Loucy (cell line): ENCODE measurements at regions not wholly inside any gene's neighbourhood (a gene's known extent, or its start where the extent isn't known, plus 50 kb on each side); places are given as distances from the start of the nearest gene placed in this dataset.

Experiments used
- H2AFZ ChIP-seq: fragments of 200-600 bp; sonication (generic); 2 replicates; pipeline ENCODE4 v1.6.0; 2016; ENCODE audit warnings: antibody characterized with exemption, mild to moderate bottlenecking, low read length, moderate library complexity
- H3F3A ChIP-seq: fragments of 200-600 bp; 2 replicates; pipeline ENCODE4 v1.6.0; 2016; ENCODE audit warnings: antibody characterized with exemption, low read depth, mild to moderate bottlenecking
- H3K27me3 ChIP-seq: fragments of 200-600 bp; sonication (generic); 2 replicates; pipeline ENCODE4 v1.6.1; 2014; ENCODE audit warnings: low read length, mild to moderate bottlenecking; ENCODE audit not compliant: insufficient read depth, poor library complexity, severe bottlenecking
- H3K36me3 ChIP-seq: fragments of 200-600 bp; sonication (generic); 2 replicates; pipeline ENCODE4 v1.6.1; 2016; ENCODE audit warnings: low read length; ENCODE audit not compliant: insufficient read depth
- H3K4me1 ChIP-seq: fragments of 200-600 bp; sonication (generic); 2 replicates; pipeline ENCODE4 v1.5.1; 2014; ENCODE audit warnings: low read length, mild to moderate bottlenecking; ENCODE audit not compliant: insufficient read depth, poor library complexity, severe bottlenecking
- H3K4me2 ChIP-seq: fragments of 200-600 bp; sonication (generic); 2 replicates; pipeline ENCODE4 v1.6.0; 2014; ENCODE audit warnings: antibody characterized with exemption, low read length, low read depth, mild to moderate bottlenecking; ENCODE audit not compliant: poor library complexity, severe bottlenecking
- H3K4me3 ChIP-seq: fragments of 200-600 bp; sonication (generic); 2 replicates; pipeline ENCODE4 v1.5.1; 2014; ENCODE audit warnings: low read length, mild to moderate bottlenecking, mixed read lengths; ENCODE audit not compliant: poor library complexity, severe bottlenecking
- H3K79me2 ChIP-seq: fragments of 200-600 bp; sonication (generic); 2 replicates; pipeline ENCODE4 v1.6.1; 2014; ENCODE audit warnings: low read length; ENCODE audit not compliant: insufficient read depth
- H3K9ac ChIP-seq: fragments of 200-600 bp; sonication (generic); 2 replicates; pipeline ENCODE4 v1.6.0; 2014; ENCODE audit warnings: mild to moderate bottlenecking, low read depth, low read length, moderate library complexity; ENCODE audit not compliant: poor library complexity, severe bottlenecking
- H3K9me2 ChIP-seq: fragments of 200-600 bp; sonication (generic); replicated peaks from 2 replicates; pipeline ENCODE4 v1.6.1; 2016; ENCODE audit warnings: low read depth, low read length, mixed read lengths
- H3K9me3 ChIP-seq: fragments of 200-600 bp; sonication (generic); 2 replicates; pipeline ENCODE4 v1.6.1; 2014; ENCODE audit warnings: mild to moderate bottlenecking, antibody characterized with exemption, low read length, low read depth; ENCODE audit not compliant: insufficient read depth
- H4K20me1 ChIP-seq: fragments of 200-600 bp; sonication (generic); 2 replicates; pipeline ENCODE4 v1.6.0; 2014; ENCODE audit warnings: antibody characterized with exemption, low read length, mild to moderate bottlenecking; ENCODE audit not compliant: insufficient read depth, poor library complexity, severe bottlenecking
- CTCF ChIP-seq: fragments of 200-600 bp; sonication (generic); conservative IDR thresholded peaks from 2 replicates; pipeline ENCODE4 v1.5.1; 2014; ENCODE audit warnings: mild to moderate bottlenecking, antibody characterized with exemption, low read length
- EZH2phosphoT487 ChIP-seq: fragments of 200-600 bp; IDR thresholded peaks from 2 replicates; pipeline ENCODE4 v1.6.1; 2018; ENCODE audit warnings: antibody characterized with exemption, mild to moderate bottlenecking, moderate library complexity, borderline replicate concordance

GRCh38 chr14:83017296-83017695, 1483.6 kb upstream of the SEL1L start:
- Histone ChIP-seq H2AFZ (no peak overlapping the region), H4K20me1 (no peaks in the 10 kb centered on the region), H3K4me1 (no peaks in the 10 kb centered on the region), H3K36me3 (no peaks in the 10 kb centered on the region), H3K4me2 (no peak overlapping the region), H3K79me2 (no peaks in the 10 kb centered on the region), H3F3A (no peaks in the 10 kb centered on the region), H3K4me3 (no peak overlapping the region), H3K9ac (no peak overlapping the region), H3K9me2 (no peaks in the 10 kb centered on the region), H3K9me3 (no peaks in the 10 kb centered on the region), H3K27me3 (no peaks in the 10 kb centered on the region)
- TF ChIP-seq EZH2phosphoT487 (no peak), CTCF (no peak)

- H3K27me3 ChIP-seq: no peaks in the 10 kb centered on the region
- H3K9me3 ChIP-seq: no peaks in the 10 kb centered on the region
- H3K9me2 ChIP-seq: no peaks in the 10 kb centered on the region
- no peak overlapping the region for H3K4me3 ChIP-seq
- no peaks in the 10 kb centered on the region for H4K20me1 ChIP-seq
- TF ChIP-seq EZH2phosphoT487 (no peak), CTCF (no peak)
- H3K4me2 ChIP-seq: no peak overlapping the region
- H3K36me3 ChIP-seq: no peaks in the 10 kb centered on the region
- H3F3A ChIP-seq: no peaks in the 10 kb centered on the region
- H3K79me2 ChIP-seq: no peaks in the 10 kb centered on the region
- H3K4me1 ChIP-seq: no peaks in the 10 kb centered on the region
- no peak overlapping the region for H2AFZ ChIP-seq
- H3K9ac ChIP-seq: no peak overlapping the region
Observed at GRCh38 chr14:83019744-83020414, 1486.2 kb upstream of the SEL1L start.

- no peak overlapping the region for H2AFZ ChIP-seq
- H3K4me1 ChIP-seq: no peaks in the 10 kb centered on the region
- H3K4me2 ChIP-seq: no peak overlapping the region
- no peaks in the 10 kb centered on the region for H4K20me1 ChIP-seq
- TF ChIP-seq CTCF: no peak
- no peak for TF ChIP-seq EZH2phosphoT487
- H3K9ac ChIP-seq: no peak overlapping the region
- H3K9me2 ChIP-seq: no peaks in the 10 kb centered on the region
- H3K4me3 ChIP-seq: no peak overlapping the region
- H3K27me3 ChIP-seq: no peaks in the 10 kb centered on the region
- H3K79me2 ChIP-seq: no peaks in the 10 kb centered on the region
- no peaks in the 10 kb centered on the region for H3K9me3 ChIP-seq
- H3K36me3 ChIP-seq: no peaks in the 10 kb centered on the region
- no peaks in the 10 kb centered on the region for H3F3A ChIP-seq
Observed at GRCh38 chr14:83021323-83021722, 1487.7 kb upstream of the SEL1L start.
